ENCODE measurements at regions not wholly inside any gene's neighbourhood (a gene's known extent, or its start where the extent isn't known, plus 50 kb on each side); places are given as distances from the start of the nearest gene placed in this dataset.

DNA sequence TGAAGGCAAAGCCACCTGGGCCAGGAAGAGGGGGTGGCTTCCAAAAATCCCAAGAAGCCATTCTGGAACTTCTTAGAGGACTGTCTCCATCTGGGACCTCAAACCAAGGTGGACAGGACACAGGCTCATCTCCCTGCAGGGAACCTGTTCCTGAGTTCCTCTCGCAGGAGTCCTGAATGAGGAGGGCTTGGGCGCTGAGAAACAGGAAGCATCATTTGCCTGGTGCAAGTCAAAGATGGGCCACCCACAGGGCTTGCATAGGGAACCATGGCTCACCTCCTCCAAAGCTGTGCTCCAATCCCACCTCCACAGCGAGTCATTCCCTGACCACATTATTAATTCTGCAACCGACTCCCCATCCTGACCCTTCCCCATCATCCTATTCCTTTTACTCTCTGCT lies 55.0 kb upstream of the RPL38 start:
- Mint-ChIP-seq H3K36me3 (no peaks in the 10 kb centered on the region), H3K4me3 (no peak overlapping the region), H3K4me1 (peaks cover 7% of the 10 kb centered on the region), H3K27me3 (ENCODE audit: low read depth) (peaks cover 6% of the 10 kb centered on the region), H3K9me3 (peaks cover 7% of the 10 kb centered on the region), H3K27ac (no peak overlapping the region)
- DNase-seq (ENCODE audit: low spot score in 2 of 2, unreplicated experiment in 2 of 2), result peak in 1 of 2 experiments; percentile 24
- TF ChIP-seq, protein P1, sequence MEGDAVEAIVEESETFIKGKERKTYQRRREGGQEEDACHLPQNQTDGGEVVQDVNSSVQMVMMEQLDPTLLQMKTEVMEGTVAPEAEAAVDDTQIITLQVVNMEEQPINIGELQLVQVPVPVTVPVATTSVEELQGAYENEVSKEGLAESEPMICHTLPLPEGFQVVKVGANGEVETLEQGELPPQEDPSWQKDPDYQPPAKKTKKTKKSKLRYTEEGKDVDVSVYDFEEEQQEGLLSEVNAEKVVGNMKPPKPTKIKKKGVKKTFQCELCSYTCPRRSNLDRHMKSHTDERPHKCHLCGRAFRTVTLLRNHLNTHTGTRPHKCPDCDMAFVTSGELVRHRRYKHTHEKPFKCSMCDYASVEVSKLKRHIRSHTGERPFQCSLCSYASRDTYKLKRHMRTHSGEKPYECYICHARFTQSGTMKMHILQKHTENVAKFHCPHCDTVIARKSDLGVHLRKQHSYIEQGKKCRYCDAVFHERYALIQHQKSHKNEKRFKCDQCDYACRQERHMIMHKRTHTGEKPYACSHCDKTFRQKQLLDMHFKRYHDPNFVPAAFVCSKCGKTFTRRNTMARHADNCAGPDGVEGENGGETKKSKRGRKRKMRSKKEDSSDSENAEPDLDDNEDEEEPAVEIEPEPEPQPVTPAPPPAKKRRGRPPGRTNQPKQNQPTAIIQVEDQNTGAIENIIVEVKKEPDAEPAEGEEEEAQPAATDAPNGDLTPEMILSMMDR (IDR thresholded peaks at IDR 0.05; ENCODE audit: unreplicated experiment), result no peak

GRCh38 chr17:74148901-74149596 lies 54.4 kb upstream of the RPL38 start:
- DNase-seq (ENCODE audit: low spot score in 2 of 2, unreplicated experiment in 2 of 2), result peak in 1 of 2 experiments; percentile 17
- TF ChIP-seq, protein P1 (IDR thresholded peaks at IDR 0.05; ENCODE audit: unreplicated experiment), result no peak
- H3K27me3 Mint-ChIP-seq (ENCODE audit: low read depth), result peaks cover 6% of the 10 kb centered on the region
- H3K36me3 Mint-ChIP-seq, result no peaks in the 10 kb centered on the region
- H3K4me3 Mint-ChIP-seq, result no peak overlapping the region
- peaks cover under 1% of the 10 kb centered on the region for H3K9me3 Mint-ChIP-seq
- H3K27ac Mint-ChIP-seq, result no peak overlapping the region
- H3K4me1 Mint-ChIP-seq, result peaks cover 7% of the 10 kb centered on the region

DNA sequence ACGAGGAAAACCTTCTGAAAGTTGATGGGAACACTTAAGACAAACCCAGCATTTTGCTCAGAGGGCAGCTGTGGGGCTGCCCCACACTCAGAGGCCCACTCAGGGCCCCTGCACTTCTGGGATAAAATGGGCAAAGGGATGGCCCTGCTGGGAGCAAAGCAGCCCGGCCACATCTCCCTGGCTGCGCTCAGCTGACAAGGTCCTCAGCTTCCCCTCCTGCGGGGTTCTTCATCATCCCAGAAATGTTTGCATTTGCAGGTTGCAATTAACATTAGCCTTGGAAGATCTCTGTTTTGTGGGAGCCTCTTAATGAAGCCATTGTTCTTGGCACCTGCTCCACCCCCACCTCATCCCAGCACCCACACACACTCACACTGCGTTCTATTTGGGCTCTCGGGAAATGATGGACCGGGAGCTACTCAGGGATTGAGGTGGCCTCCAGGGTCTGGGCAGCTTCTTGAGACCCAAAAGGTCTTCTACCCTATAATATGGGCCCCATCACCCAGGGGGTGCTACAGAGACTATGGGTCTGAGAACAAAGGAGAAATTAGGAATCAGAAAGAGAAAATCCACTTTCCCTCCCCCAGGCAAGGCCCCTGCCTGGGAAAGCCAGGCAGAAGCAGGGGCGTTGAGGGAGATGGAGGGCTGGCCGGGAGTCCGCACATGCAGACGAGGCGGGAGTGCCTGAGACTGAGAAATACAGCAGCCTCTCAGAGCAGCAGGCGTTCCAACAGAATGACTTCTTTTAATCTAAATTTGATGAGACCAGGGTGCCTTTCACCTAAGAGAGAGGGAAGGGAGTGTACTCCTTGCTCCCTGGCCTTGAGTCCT lies 53.7 kb upstream of the RPL38 start:
- peaks cover 3% of the 10 kb centered on the region for H3K27me3 Mint-ChIP-seq (ENCODE audit: low read depth)

GRCh38 chr17:74150428-74151025 lies 53.0 kb upstream of the RPL38 start:
- TF ChIP-seq, protein P1 (IDR thresholded peaks at IDR 0.05; ENCODE audit: unreplicated experiment), result no peak
- H3K27ac Mint-ChIP-seq, result no peak overlapping the region
- no peaks in the 10 kb centered on the region for H3K9me3 Mint-ChIP-seq
- DNase-seq (ENCODE audit: low spot score in 2 of 2, unreplicated experiment in 2 of 2), result peak in 1 of 2 experiments; percentile 36
- H3K4me1 Mint-ChIP-seq, result peaks cover 7% of the 10 kb centered on the region
- no peaks in the 10 kb centered on the region for H3K36me3 Mint-ChIP-seq
- H3K4me3 Mint-ChIP-seq, result no peak overlapping the region
- H3K27me3 Mint-ChIP-seq (ENCODE audit: low read depth), result peaks cover 3% of the 10 kb centered on the region

More for the DNA sequence above, 53.7 kb upstream of the RPL38 start:
- DNase-seq (ENCODE audit: low spot score in 2 of 2, unreplicated experiment in 2 of 2), result peak in 1 of 2 experiments; percentile 34
- H3K36me3 Mint-ChIP-seq, result no peaks in the 10 kb centered on the region
- H3K9me3 Mint-ChIP-seq, result no peaks in the 10 kb centered on the region
- H3K27ac Mint-ChIP-seq, result no peak overlapping the region
- TF ChIP-seq, protein P1 (IDR thresholded peaks at IDR 0.05; ENCODE audit: unreplicated experiment), result no peak
- no peak overlapping the region for H3K4me3 Mint-ChIP-seq
- peaks cover 7% of the 10 kb centered on the region for H3K4me1 Mint-ChIP-seq

DNA sequence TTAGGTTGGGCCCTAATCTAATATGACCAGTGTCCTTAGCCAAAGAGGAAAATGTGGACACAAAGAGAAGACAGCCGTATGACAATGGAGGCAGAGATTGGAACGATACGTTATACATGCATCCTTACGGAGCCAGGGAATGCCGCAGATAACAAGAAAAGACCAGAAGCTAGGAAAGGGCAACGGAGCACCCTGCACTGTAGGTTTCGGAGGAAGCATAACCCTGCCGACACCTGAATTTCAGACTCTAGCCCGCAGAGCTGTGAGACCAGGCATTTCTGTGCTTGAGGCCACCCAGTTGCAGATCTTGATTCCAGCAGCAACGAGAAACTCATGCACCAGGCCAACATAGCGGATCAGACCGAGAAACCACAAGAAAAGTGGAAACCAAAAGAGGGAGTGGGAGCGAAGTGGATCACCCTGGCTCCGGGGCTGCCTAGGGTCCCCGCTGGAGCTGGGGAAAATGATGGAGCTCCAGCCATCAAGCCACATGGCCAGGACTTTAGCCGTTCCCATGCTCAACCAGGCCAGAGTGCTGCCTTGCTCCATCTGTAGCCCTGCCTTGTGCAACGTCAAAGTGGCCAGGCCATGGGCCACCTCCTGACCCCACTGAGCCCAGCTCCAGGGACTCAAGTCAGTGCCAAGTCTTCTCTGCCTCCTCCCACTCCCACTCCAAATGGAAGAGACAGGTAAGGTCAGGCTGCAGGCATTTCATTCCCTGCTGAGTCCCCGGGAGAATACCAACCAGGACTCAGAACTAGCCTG lies 51.7 kb upstream of the RPL38 start:
- no peaks in the 10 kb centered on the region for H3K36me3 Mint-ChIP-seq
- H3K4me3 Mint-ChIP-seq, result no peak overlapping the region
- TF ChIP-seq, protein P1 (IDR thresholded peaks at IDR 0.05; ENCODE audit: unreplicated experiment), result no peak
- H3K27me3 Mint-ChIP-seq (ENCODE audit: low read depth), result peaks cover 2% of the 10 kb centered on the region
- no peaks in the 10 kb centered on the region for H3K9me3 Mint-ChIP-seq
- peaks cover 7% of the 10 kb centered on the region for H3K4me1 Mint-ChIP-seq
- H3K27ac Mint-ChIP-seq, result no peak overlapping the region
- DNase-seq (ENCODE audit: low spot score in 2 of 2, unreplicated experiment in 2 of 2), result peak in 1 of 2 experiments; percentile 22
